ENCODE measurements at regions not wholly inside any gene's neighbourhood (a gene's known extent, or its start where the extent isn't known, plus 50 kb on each side); places are given as distances from the start of the nearest gene placed in this dataset.

GRCh38 chr3:86595696-86596095 is 395.3 kb downstream of the VGLL3 start:
- DNase-seq (ENCODE audit: low read depth): no peak
- no peak overlapping the region for H3K4me3 ChIP-seq (ENCODE audit: low read depth, low read length)
- TF ChIP-seq CTCF (IDR thresholded peaks at IDR 0.05; ENCODE audit: low read depth, low read length, missing control alignments): no peak

GRCh38 chr3:86594838-86595237 is 396.1 kb downstream of the VGLL3 start:
- no peak overlapping the region for H3K4me3 ChIP-seq (ENCODE audit: low read depth, low read length)
- DNase-seq (ENCODE audit: low read depth): no peak
- no peak for TF ChIP-seq CTCF (IDR thresholded peaks at IDR 0.05; ENCODE audit: low read depth, low read length, missing control alignments)

DNA sequence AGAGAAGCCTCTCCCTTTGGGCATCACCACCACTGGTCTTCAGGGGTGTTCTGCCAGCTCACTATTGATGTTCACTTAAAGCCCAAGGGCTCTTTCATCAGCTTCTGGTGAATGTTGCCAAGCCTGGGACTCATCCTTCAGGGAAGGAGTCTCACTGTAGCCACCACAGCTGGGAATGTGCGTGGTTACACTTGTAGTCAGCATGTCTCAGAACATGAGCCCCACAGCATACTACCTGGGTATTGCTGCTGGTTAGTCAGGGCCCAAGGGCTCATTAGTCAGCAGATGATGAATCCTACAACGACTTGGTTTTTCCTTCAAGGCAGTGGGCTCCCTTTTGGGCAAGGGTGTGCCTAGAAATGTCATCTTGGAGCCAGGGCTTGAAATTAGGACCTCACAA is 412.9 kb downstream of the VGLL3 start:
- no peak overlapping the region for H3K4me3 ChIP-seq (ENCODE audit: low read depth, low read length)
- TF ChIP-seq CTCF (IDR thresholded peaks at IDR 0.05; ENCODE audit: low read depth, low read length, missing control alignments): no peak
- no peak for DNase-seq (ENCODE audit: low read depth)

- no peak overlapping the region for H3K4me3 ChIP-seq (ENCODE audit: low read depth, low read length)
- DNase-seq (ENCODE audit: low read depth): peak; percentile 10
- peak; percentile 40 for TF ChIP-seq CTCF (IDR thresholded peaks at IDR 0.05; ENCODE audit: low read depth, low read length, missing control alignments)
Measured at GRCh38 chr3:86563400-86563970, 427.5 kb downstream of the VGLL3 start.

DNA sequence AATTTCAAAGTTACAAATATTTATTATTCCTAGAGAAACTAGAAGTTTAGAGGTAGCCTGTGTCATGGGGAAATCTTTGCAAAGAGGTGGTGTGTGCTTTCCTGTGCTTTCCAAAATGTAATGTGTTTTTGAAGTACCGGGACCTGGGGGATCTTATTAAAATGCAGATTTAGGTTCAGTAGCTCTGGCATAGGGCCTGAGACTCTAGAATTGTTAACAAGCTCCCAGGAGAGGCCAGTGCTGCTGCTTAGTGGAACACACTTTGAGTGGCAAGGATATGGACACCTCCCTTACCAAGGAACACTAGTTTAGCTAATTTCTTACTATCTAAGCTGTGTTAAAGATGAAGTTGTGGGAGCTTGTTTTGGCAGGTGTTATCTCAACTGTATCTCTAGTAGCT is 428.9 kb downstream of the VGLL3 start:
- DNase-seq (ENCODE audit: low read depth): no peak
- no peak for TF ChIP-seq CTCF (IDR thresholded peaks at IDR 0.05; ENCODE audit: low read depth, low read length, missing control alignments)
- no peak overlapping the region for H3K4me3 ChIP-seq (ENCODE audit: low read depth, low read length)

DNA sequence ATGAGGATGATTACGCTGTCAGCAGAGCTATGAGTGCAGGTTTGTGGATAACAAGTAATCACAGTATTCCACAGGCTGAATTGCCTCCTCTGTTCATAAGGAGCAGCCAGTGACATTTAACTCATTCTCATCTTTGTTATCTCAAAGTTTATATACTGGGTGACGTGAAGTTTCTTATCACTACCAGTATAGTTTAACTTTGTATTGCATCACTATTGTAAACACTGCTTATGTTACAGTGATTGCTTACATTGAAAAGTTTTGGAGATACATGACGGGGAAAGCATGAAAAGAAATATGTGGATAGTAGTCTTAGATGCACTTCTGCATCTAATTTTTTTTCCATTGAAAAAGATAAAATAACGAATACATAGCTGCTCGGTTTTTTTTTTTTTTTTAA is 429.7 kb downstream of the VGLL3 start:
- no peak for TF ChIP-seq CTCF (IDR thresholded peaks at IDR 0.05; ENCODE audit: low read depth, low read length, missing control alignments)
- DNase-seq (ENCODE audit: low read depth): no peak
- H3K4me3 ChIP-seq (ENCODE audit: low read depth, low read length): no peak overlapping the region

DNA sequence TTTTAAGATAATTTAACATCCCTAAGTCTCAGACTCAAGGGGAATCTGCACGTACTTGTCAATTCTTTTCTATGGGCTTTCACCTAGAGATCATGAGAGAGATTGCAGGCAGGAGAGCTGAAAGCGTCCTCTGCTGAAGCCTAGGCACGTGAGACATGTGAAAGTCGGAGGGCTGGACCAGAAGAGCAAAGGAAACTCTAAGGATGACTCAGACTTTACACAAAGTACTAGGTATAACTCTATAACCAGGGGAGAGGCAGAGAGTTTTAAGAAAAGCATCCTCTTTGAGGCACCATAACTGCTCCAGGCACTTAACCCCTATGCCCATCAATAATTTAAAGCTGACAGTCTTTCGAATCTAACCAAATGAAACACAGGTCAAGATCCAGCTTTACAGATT is 436.6 kb downstream of the VGLL3 start:
- no peak for TF ChIP-seq CTCF (IDR thresholded peaks at IDR 0.05; ENCODE audit: low read depth, low read length, missing control alignments)
- H3K4me3 ChIP-seq (ENCODE audit: low read depth, low read length): no peak overlapping the region
- DNase-seq (ENCODE audit: low read depth): no peak

All from GM12864 (cell line).